ENCODE measurements at regions not wholly inside any gene's neighbourhood (a gene's known extent, or its start where the extent isn't known, plus 50 kb on each side); places are given as distances from the start of the nearest gene placed in this dataset.

DNA sequence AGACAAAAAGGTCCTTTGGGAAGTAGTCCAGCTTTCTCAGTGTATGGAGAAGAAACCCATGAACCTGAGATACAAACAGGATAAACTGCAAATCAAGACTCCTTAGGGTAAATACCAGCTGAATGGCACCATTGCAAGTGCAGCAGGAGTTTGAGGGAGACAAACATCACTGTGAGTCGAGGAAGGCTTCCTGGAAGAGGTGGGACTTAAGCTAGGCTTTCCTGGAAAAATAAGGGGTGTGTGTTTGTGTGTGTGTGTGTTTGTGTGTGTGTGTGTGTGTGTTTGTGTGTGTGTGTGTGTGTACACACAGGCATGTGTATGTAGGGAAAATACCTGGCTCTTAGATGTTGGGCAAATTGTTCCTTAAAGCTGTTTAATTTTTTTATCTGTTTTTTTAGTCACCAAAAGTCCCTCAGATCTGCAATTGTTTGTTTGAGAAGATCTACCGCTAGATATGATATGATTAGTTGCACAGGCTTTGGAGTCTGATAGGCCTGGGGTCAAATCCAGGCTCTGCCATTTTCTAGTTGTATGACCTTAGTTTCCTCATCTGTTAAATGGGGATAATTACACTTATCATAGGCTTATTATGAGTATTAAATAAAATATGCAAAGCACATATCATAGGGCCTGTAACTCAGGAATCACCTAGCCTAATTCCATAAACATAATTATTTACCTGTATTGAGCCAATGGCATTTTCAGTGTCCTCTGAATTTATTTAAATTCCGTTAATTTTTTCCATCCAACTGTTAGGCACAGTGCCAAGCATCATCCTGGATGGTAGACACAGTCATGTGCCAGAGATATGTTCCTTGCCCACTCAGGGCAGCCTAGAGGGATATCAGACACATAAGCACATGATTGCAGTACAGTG lies 85.6 kb upstream of the EED start:
- Histone ChIP-seq H3K27ac (ENCODE audit: insufficient read depth, low read depth, low read length) (no peak overlapping the region), H3K79me2 (ENCODE audit: control insufficient read depth, insufficient read depth, low read length) (no peaks in the 10 kb centered on the region), H2AFZ (ENCODE audit: low read depth, low read length) (no peak overlapping the region), H3K4me3 (replicated peaks in 1 of 3; ENCODE audit: insufficient read depth in 1 of 3, low read depth in 1 of 3, low read length in 3 of 3) (no peak overlapping the region), H3K36me3 (ENCODE audit: control insufficient read depth in 2 of 2, extremely low read depth in 1 of 2, insufficient read depth in 2 of 2, low read length in 2 of 2) (no peaks in the 10 kb centered on the region), H3K9me3 (replicated peaks; ENCODE audit: control insufficient read depth, insufficient read depth, low read length) (no peaks in the 10 kb centered on the region), H3K4me1 (ENCODE audit: control insufficient read depth, extremely low read depth, insufficient read depth, low read length) (peaks cover 8% of the 10 kb centered on the region), H3K27me3 (ENCODE audit: control insufficient read depth in 2 of 2, insufficient read depth in 2 of 2, low read length in 2 of 2) (no peaks in the 10 kb centered on the region), H3K9ac (replicated peaks; ENCODE audit: extremely low read depth, insufficient read depth, low read length) (no peak overlapping the region), H3K9me1 (replicated peaks; ENCODE audit: control insufficient read depth, extremely low read depth, insufficient read depth, low read length) (no peaks in the 10 kb centered on the region), H3K4me2 (ENCODE audit: insufficient read depth, low read length) (no peak overlapping the region), H4K20me1 (replicated peaks; ENCODE audit: control insufficient read depth, extremely low read depth, insufficient read depth, low read length) (no peaks in the 10 kb centered on the region)
- DNase-seq (ENCODE audit: low read depth, low spot score) (no peak), FAIRE-seq (no peak)
- POLR2A ChIA-PET: no interaction called here
- dilution Hi-C loops (cut with MboI; ENCODE audit: extremely low pct_ligation_motif_present, low sequenced_read_pairs): no loop called here
- BruUV-seq (replicated peaks): no TSS peak
- intact Hi-C loops (cut with micrococcal nuclease): no loop called here
- CTCF ChIA-PET: interaction anchor here (1.8 kb wide), 1 partner anchor 117 kb away, joined by 8 read pairs; no protein-coding TSS in a partner anchor
- TF ChIP-seq POLR2AphosphoS5 (IDR thresholded peaks at IDR 0.05; ENCODE audit: insufficient read depth, low read depth, low read length) (no peak), EZH2 (IDR thresholded peaks at IDR 0.05; ENCODE audit: borderline replicate concordance, low read depth, low read length, severe bottlenecking) (no peak), GATA2 (IDR thresholded peaks at IDR 0.05; ENCODE audit: insufficient read depth, insufficient read length, low read depth, low read length) (no peak), MYC (IDR thresholded peaks at IDR 0.05; ENCODE audit: low read depth, low read length) (no peak), JUN (IDR thresholded peaks at IDR 0.05; ENCODE audit: borderline replicate concordance, insufficient read depth, insufficient read length, low read depth) (no peak), FOS (IDR thresholded peaks at IDR 0.05; ENCODE audit: borderline replicate concordance, insufficient read depth, low read length) (no peak), POLR2A (IDR thresholded peaks at IDR 0.05; ENCODE audit: low read depth, low read length) (no peak)
- TF ChIP-seq, protein P1, sequence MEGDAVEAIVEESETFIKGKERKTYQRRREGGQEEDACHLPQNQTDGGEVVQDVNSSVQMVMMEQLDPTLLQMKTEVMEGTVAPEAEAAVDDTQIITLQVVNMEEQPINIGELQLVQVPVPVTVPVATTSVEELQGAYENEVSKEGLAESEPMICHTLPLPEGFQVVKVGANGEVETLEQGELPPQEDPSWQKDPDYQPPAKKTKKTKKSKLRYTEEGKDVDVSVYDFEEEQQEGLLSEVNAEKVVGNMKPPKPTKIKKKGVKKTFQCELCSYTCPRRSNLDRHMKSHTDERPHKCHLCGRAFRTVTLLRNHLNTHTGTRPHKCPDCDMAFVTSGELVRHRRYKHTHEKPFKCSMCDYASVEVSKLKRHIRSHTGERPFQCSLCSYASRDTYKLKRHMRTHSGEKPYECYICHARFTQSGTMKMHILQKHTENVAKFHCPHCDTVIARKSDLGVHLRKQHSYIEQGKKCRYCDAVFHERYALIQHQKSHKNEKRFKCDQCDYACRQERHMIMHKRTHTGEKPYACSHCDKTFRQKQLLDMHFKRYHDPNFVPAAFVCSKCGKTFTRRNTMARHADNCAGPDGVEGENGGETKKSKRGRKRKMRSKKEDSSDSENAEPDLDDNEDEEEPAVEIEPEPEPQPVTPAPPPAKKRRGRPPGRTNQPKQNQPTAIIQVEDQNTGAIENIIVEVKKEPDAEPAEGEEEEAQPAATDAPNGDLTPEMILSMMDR (IDR thresholded peaks at IDR 0.05; ENCODE audit: extremely low read depth in 1 of 2, insufficient read depth in 1 of 2, low read depth in 1 of 2, low read length in 2 of 2): no peak
- TF ChIP-seq, protein P2, sequence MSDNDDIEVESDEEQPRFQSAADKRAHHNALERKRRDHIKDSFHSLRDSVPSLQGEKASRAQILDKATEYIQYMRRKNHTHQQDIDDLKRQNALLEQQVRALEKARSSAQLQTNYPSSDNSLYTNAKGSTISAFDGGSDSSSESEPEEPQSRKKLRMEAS (IDR thresholded peaks at IDR 0.05; ENCODE audit: insufficient read depth, insufficient read length): no peak

Data from endothelial cell of umbilical vein (primary cell).